ENCODE measurements at regions not wholly inside any gene's neighbourhood (a gene's known extent, or its start where the extent isn't known, plus 50 kb on each side); places are given as distances from the start of the nearest gene placed in this dataset.

GRCh38 chr3:55369141-55369847, 117.8 kb downstream of the WNT5A start:
- H3K4me3 ChIP-seq (ENCODE audit: low read depth, low read length), result no peak overlapping the region
- no peak for TF ChIP-seq CTCF (conservative IDR thresholded peaks at IDR 0.05; ENCODE audit: low read depth, low read length)
- DNase-seq (ENCODE audit: low read depth), result no peak

GRCh38 chr3:55368366-55368765, 118.7 kb downstream of the WNT5A start:
- no peak for DNase-seq (ENCODE audit: low read depth)
- no peak for TF ChIP-seq CTCF (conservative IDR thresholded peaks at IDR 0.05; ENCODE audit: low read depth, low read length)
- no peak overlapping the region for H3K4me3 ChIP-seq (ENCODE audit: low read depth, low read length)

GRCh38 chr3:55367384-55367783, 119.7 kb downstream of the WNT5A start:
- no peak for DNase-seq (ENCODE audit: low read depth)
- no peak for TF ChIP-seq CTCF (conservative IDR thresholded peaks at IDR 0.05; ENCODE audit: low read depth, low read length)
- no peak overlapping the region for H3K4me3 ChIP-seq (ENCODE audit: low read depth, low read length)

GRCh38 chr3:55364421-55364820, 122.7 kb downstream of the WNT5A start:
- no peak overlapping the region for H3K4me3 ChIP-seq (ENCODE audit: low read depth, low read length)
- DNase-seq (ENCODE audit: low read depth), result no peak
- TF ChIP-seq CTCF (conservative IDR thresholded peaks at IDR 0.05; ENCODE audit: low read depth, low read length), result no peak

DNA sequence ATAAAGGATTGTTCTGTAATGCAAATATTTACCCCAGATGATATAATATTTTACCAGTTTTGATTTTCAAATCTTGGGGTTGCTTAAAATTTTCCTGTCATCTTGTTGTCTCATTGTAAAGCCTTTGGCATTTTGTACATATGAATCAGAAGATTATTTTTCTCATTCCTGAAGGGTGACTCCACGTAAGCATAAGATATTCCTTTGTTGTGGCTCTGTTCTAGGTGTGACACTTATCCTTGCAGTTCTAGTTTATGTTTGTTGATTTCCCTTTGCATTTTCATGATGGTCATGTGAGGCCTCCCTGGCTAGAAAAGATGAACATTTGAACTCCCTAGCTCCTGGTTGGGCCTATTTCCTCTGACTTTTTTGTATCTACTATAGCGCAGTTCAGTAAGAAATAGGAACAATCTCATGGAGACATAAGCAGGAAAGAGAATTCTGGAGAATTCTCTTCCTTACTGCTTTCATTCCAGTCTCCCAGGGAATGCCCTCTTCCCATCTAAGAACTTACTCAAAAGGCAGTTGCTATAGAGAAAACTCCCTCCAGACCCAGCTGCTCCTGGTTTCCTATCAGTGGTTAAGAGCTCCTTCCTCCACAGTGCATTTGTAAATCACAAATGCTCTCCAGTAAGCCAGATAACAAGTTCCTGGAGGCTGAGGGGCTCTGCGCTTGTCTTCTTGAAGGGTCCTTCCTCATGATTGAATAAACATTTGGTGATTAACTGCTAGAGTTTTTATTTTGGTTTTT, 124.7 kb downstream of the WNT5A start:
- H3K4me3 ChIP-seq (ENCODE audit: low read depth, low read length), result no peak overlapping the region
- no peak for DNase-seq (ENCODE audit: low read depth)
- no peak for TF ChIP-seq CTCF (conservative IDR thresholded peaks at IDR 0.05; ENCODE audit: low read depth, low read length)

DNA sequence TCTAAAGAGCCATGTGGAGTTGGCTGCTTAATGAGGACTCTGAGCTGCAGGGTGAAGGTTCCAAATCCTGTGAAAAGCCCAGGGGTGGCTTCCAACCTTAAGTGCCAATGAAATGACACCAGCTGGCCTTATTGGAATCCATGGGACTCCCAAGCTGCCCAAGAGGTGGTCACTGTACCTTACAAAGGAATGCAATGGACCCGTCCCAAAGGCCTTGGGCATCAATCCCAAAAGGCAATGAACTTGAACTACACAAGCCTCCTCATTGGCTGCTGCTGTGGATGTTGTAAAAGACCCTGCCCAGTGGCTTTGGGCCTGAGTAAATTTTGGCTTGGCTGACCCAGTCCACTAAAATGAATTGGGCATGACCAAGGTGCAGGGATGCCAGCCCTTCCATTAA, 129.3 kb downstream of the WNT5A start:
- no peak overlapping the region for H3K4me3 ChIP-seq (ENCODE audit: low read depth, low read length)
- no peak for DNase-seq (ENCODE audit: low read depth)
- TF ChIP-seq CTCF (conservative IDR thresholded peaks at IDR 0.05; ENCODE audit: low read depth, low read length), result no peak
